ENCODE measurements at regions not wholly inside any gene's neighbourhood (a gene's known extent, or its start where the extent isn't known, plus 50 kb on each side); places are given as distances from the start of the nearest gene placed in this dataset.

- no peak for TF ChIP-seq ASH2L (IDR thresholded peaks at IDR 0.05; ENCODE audit: borderline replicate concordance, low read depth)
- TF ChIP-seq FOS (IDR thresholded peaks at IDR 0.05; ENCODE audit: borderline replicate concordance, extremely low read depth, insufficient read length) = no peak
- TF ChIP-seq NBN (IDR thresholded peaks at IDR 0.05) = no peak
- TF ChIP-seq IKZF1 (conservative IDR thresholded peaks at IDR 0.05) = no peak
- no peak for TF ChIP-seq NFYA (IDR thresholded peaks at IDR 0.05; ENCODE audit: borderline replicate concordance, low read depth, low read length)
- no peak for TF ChIP-seq NR2F1 (conservative IDR thresholded peaks at IDR 0.05)
- no peak for TF ChIP-seq CUX1 (IDR thresholded peaks at IDR 0.05; ENCODE audit: insufficient replicate concordance, low read depth, low read length)
- ChIA-PET RAD21 (ENCODE audit: unreplicated experiment) (no interaction called here), POLR2A (no interaction called here), CTCF (no interaction called here), SMC1A (ENCODE audit: uncharacterized antibody, unreplicated experiment) (no interaction called here)
- no TSS peak for BruUV-seq (replicated peaks)
- no peaks in the 10 kb centered on the region for H3K36me3 ChIP-seq (ENCODE audit: control insufficient read depth in 2 of 2, insufficient read depth in 2 of 2, low read length in 1 of 2)
- no peak overlapping the region for H3K27ac ChIP-seq (ENCODE audit: control insufficient read depth, insufficient read depth)
- WGBS (ENCODE audit: insufficient coverage, insufficient replicate concordance, low lambda C conversion rate, missing lambda C conversion rate) = 50% methylated on average over 4 of the region's 4 CpGs
- intact Hi-C loops (cut with micrococcal nuclease; ENCODE audit: unreplicated experiment) (no loop called here), in situ Hi-C loops (cut with MboI) (loop anchor here (10.0 to 25.0 kb wide), 4 partner anchors 450 to 1725 kb away; no protein-coding TSS in a partner anchor)
- no peaks in the 10 kb centered on the region for H3K79me2 ChIP-seq (ENCODE audit: control insufficient read depth, insufficient read depth, low read length)
- no peaks in the 10 kb centered on the region for H3K27me3 ChIP-seq (replicated peaks in 1 of 2; ENCODE audit: control insufficient read depth in 2 of 2, insufficient read depth in 2 of 2, low read length in 1 of 2)
- no peak overlapping the region for H3K4me3 ChIP-seq
- no peak for ATAC-seq
- no peaks in the 10 kb centered on the region for H4K20me1 ChIP-seq (ENCODE audit: control insufficient read depth, insufficient read depth)
- no peak for DNase-seq (ENCODE audit: low read depth, low spot score)
- H3K4me2 ChIP-seq (ENCODE audit: control insufficient read depth, insufficient read depth) = no peak overlapping the region
- no peaks in the 10 kb centered on the region for H3K4me1 ChIP-seq (ENCODE audit: control insufficient read depth, insufficient read depth, low read length)
- no peak for FAIRE-seq
- H3K9ac ChIP-seq (ENCODE audit: control insufficient read depth, insufficient read depth, low read length) = no peak overlapping the region
- no peaks in the 10 kb centered on the region for H3K9me3 ChIP-seq (replicated peaks; ENCODE audit: control insufficient read depth, insufficient read depth, low read length)
- no peak overlapping the region for H2AFZ ChIP-seq (ENCODE audit: control insufficient read depth, low read depth, low read length)
Observed at GRCh38 chr7:13286916-13287315, 599.5 kb downstream of the ARL4A start.

All from GM12878 (cell line).